ENCODE measurements at regions not wholly inside any gene's neighbourhood (a gene's known extent, or its start where the extent isn't known, plus 50 kb on each side); places are given as distances from the start of the nearest gene placed in this dataset.
A peak's percentile ranks its signal among the peaks of the same experiment; 100 is the strongest.
"Not testable (repeated sequence)": the region's sequence is repeated elsewhere in the genome, so short reads cannot be mapped to it uniquely, and the experiment has no call there.

- not testable (repeated sequence) for DNase-seq
Measured at GRCh38 chr17:15864061-15864460, 80.9 kb upstream of the ADORA2B start.

GRCh38 chr17:15864472-15864871, 80.5 kb upstream of the ADORA2B start:
- not testable (repeated sequence) for DNase-seq

- DNase-seq, result not testable (repeated sequence)
Measured at GRCh38 chr17:15866015-15866414, 78.9 kb upstream of the ADORA2B start.

- not testable (repeated sequence) for DNase-seq
Measured at GRCh38 chr17:15867331-15867730, 77.6 kb upstream of the ADORA2B start.

GRCh38 chr17:15869868-15870267, 75.1 kb upstream of the ADORA2B start:
- DNase-seq, result not testable (repeated sequence)

- DNase-seq, result not testable (repeated sequence)
Measured at GRCh38 chr17:15872677-15873076, 72.3 kb upstream of the ADORA2B start.

- DNase-seq, result not testable (repeated sequence)
Measured at GRCh38 chr17:15877882-15878500, 66.9 kb upstream of the ADORA2B start.

- DNase-seq, result no peak
Measured at GRCh38 chr17:15882058-15882720, 62.7 kb upstream of the ADORA2B start.

- no peak for DNase-seq
Measured at GRCh38 chr17:15882777-15883176, 62.2 kb upstream of the ADORA2B start.

GRCh38 chr17:15883617-15884111, 61.3 kb upstream of the ADORA2B start:
- DNase-seq, result peak; percentile 24

- no peak for DNase-seq
Measured at GRCh38 chr17:15884731-15885130, 60.2 kb upstream of the ADORA2B start.

GRCh38 chr17:15885770-15886169, 59.2 kb upstream of the ADORA2B start:
- DNase-seq, result no peak

- DNase-seq, result no peak
Measured at GRCh38 chr17:15886221-15886620, 58.7 kb upstream of the ADORA2B start.

GRCh38 chr17:15886804-15887203, 58.1 kb upstream of the ADORA2B start:
- no peak for DNase-seq

- DNase-seq, result no peak
Measured at GRCh38 chr17:15888436-15888835, 56.5 kb upstream of the ADORA2B start.

- DNase-seq, result no peak
Measured at GRCh38 chr17:15890279-15890892, 54.5 kb upstream of the ADORA2B start.

GRCh38 chr17:15891318-15891717, 53.6 kb upstream of the ADORA2B start:
- no peak for DNase-seq

GRCh38 chr17:15892244-15892643, 52.7 kb upstream of the ADORA2B start:
- DNase-seq, result no peak

- DNase-seq, result no peak
Measured at GRCh38 chr17:15892731-15893657, 51.9 kb upstream of the ADORA2B start.

- DNase-seq, result no peak
Measured at GRCh38 chr17:15893658-15894024, 51.3 kb upstream of the ADORA2B start.

GRCh38 chr17:15894258-15894657, 50.7 kb upstream of the ADORA2B start:
- no peak for DNase-seq

GRCh38 chr17:15894913-15895658, 49.8 kb upstream of the ADORA2B start:
- DNase-seq, result no peak

Data from T1000 (cell line).